Activated naive CD4-positive, alpha-beta T cell treated with Interleukin-2 at 50 U/mL for 16 hours (primary cell): ENCODE measurements at regions not wholly inside any gene's neighbourhood (a gene's known extent, or its start where the extent isn't known, plus 50 kb on each side); places are given as distances from the start of the nearest gene placed in this dataset.

Source experiments
- DNase-seq: peaks from one replicate; pipeline ENCODE4 v3.0.0-alpha.2; 2020

DNA sequence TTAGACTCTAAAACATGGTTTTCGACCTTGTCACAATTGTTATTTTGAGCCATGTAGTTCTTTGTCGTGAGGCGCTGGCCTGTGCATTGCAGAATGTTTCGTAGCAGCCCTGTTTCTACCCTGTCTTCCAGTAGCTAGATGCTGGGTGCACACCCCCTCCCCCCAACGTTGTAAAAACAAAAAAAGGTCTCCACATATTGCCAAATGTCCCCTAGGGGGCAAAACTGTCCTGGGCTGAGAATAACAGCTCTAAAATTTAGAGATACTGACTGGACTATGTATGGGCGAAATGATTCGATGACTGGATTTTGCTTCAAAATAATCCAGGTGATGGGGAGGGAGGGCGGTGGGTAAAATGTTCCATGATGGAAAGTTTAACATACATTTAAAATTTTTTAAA lies 126.1 kb upstream of the FUT8 start:
- DNase-seq: no peak

DNA sequence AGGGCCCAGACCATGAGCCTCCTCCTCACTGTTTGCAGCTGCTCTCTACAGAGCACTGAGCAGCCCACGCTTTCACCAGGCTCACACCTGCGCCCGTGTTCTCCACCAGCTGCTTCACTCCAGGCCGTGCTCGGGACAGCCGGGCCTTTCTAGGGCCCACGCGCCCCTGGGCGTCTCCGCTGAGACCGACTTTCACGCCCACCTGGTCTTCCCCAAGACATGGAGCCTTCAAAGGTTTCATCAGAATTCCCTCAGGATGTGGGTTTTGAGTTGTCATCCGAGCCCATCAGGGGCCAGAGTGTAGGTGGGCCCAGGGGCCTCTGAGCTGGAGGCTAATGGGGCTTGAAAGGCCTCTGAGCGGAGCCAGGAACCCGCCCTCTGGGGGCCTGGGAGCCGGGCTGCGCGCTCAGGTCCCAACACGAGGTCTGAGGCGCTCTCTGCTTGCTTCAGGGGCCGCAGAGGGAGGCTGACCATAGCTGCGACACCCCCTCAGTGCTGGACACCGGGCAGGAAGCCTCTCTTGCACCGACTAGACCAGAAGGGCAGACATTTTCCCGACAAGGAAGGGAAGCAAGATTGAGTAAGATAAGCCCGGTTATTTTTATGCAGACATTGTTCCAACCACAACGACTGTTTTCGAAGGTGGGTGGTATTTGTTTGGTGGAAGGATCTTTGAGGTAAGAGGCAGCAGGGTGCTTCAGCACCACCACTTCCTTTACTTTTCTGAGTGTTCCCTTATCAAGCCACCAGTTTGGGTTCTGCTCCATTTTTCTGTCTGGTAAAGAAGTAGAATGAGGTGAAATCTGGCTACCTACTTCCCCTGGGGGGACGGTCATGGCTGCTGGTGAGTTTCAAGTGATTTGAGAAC lies 125.0 kb upstream of the FUT8 start:
- DNase-seq: peak; percentile 61

DNA sequence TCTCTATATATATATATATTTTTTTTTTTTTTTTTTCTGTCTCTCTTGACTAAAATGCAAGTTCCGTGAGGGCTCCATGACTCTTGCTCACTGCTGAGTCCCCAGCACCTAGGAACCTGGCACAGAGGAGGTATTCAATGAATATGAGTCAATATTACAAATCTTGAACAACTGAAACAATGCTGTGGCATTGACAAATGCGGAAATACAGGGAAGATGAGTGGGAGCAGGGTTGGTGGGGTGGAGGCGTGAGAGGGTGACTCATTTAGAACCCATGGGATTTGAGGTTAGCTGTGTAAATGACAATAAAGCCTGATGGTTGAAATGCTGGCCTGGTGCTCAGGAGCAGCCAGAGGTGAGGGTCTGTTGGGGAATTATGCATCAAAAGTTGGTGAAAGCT lies 121.7 kb upstream of the FUT8 start:
- peak; percentile 62 for DNase-seq

DNA sequence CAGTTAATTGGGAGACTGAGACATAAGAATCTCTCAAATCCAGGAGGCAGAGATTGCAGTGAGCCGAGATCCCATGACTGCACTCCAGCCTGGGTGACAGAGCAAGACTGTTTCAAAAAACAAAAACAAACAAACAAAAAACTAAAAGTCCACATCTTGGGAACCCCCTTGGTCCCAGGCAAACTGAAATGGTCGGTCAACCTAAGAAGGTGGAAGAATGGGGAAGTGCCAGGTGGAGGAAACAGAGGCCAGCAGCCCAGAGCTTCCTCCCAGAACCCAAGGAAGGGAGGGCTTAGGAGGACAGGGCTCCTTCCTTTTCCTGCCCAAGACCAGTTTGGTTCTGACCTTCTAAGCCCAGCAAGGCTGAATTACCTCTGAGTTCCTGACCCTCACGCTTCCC lies 121.0 kb upstream of the FUT8 start:
- no peak for DNase-seq

DNA sequence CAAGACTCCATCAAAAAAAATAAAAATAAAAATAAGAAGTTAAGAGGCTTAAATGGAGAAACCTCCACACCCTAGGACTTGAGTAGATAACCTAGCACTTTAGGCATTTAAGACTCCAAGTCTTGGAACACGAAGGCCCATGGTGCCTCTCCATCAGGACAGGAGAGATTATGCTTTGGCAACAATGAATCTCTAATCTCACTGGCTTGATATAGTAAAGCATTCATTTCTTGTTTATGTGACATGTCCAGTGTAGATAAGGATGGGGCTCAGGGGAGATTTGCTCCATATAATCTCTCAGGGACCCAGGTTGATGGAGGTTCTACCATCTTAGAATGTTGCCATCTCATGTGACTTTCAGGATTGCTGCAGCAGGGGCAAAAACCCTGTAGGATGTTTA lies 117.7 kb upstream of the FUT8 start:
- DNase-seq: no peak

DNA sequence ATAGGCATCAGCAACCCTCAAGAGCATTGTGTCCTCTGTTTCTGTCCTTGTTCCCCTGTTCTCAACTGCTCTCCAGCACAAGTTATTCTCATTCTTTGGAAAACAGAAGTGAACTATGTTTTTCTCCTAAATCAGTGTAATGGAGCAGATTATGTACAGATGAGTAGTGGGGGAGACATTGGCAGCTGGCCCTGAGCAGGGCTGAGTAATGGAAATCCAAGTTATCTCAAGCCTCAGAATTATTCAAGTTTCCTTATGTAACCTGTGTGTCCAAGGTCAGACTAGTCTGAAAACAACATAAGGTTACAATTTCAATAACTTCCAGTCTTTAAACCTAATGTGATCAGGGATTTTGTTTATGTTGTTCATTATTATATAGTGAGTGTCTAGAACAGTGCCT lies 116.1 kb upstream of the FUT8 start:
- DNase-seq: no peak

DNA sequence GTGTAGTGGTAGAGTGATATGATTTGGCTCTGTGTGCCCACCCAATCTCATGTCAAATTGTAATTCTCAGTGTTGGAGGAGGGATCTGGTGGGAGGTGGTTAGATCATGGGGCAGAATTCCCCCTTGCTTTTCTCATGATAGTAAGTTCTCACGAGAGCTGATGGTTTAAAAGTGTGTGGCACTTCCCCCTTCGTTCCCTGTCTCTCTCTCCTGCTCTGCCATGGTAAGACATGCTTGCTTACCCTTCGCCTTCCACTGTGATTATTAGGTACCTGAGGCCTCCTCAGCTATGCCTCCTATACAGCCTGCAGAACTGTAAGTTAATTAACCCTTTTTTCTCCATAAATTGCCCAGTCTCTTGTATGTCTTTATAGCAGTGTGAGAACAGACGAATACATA lies 115.7 kb upstream of the FUT8 start:
- no peak for DNase-seq

DNA sequence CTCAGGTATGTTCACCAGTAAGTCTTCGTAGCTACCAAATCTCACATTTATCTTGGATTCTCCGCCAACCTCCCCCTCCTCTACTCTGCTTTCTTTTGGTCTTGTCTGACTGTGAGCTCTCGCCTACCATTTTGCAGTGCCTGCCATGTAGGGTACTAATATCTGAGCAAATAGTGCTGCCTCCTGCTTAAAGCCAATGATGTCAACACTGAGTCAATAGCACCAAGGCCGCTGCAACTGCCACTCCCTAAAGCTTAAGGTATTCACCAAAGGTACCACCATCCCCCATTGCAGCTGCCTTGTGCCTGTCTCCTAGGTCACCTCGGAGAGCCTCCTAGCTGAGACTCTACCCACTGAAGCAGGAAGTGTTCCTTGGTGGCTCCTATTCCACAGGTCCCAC lies 114.8 kb upstream of the FUT8 start:
- DNase-seq: no peak

DNA sequence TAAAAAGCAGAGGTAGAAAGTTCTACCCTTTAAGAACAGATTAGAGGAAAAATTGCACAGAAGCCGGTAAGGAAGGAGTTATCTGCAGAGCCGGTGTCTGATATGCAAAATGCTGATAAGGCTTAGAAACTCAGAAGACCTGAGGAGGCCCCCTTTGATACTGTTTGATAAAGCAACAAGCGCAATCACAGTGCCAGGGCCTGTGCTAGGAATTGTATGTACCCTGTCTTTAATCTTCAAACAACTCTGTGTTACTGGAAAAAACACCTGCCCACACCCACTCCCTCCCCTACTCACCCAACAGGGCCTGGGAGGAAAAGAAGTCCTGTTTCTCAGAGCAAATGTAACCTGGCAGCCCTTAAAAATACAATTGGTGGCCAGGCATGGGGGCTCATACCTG lies 112.7 kb upstream of the FUT8 start:
- DNase-seq: no peak

DNA sequence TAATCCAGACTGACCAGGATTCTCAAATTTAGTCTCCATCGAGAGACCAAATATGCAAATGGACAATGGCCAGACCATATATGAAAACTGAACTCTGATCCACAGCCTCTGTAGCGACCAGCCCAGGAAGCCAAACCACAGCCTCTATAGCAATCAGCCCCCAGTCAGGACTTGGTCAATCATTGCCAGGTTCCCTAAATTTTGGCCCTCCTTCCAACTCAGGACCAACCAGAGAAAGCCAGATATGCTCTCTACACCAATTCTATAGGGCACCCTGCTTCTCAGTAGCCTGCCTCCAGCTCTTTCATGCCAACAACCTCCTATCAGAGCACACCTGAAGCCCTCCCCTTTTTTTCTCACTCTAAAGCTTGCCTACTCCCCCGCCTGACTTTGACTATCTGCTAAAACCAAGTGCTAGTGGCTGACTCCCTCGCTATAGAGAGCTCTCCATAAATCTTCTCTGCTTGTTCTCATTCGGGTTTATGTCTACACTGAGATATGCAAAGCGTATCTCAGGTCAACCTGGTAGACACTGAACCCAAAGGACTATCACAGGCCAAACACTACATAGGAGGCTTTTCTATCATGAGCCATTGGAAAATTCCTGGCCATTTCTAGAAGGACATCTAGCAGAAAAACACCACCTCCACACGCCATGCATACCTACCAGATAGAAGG lies 110.5 kb upstream of the FUT8 start:
- DNase-seq: no peak

DNA sequence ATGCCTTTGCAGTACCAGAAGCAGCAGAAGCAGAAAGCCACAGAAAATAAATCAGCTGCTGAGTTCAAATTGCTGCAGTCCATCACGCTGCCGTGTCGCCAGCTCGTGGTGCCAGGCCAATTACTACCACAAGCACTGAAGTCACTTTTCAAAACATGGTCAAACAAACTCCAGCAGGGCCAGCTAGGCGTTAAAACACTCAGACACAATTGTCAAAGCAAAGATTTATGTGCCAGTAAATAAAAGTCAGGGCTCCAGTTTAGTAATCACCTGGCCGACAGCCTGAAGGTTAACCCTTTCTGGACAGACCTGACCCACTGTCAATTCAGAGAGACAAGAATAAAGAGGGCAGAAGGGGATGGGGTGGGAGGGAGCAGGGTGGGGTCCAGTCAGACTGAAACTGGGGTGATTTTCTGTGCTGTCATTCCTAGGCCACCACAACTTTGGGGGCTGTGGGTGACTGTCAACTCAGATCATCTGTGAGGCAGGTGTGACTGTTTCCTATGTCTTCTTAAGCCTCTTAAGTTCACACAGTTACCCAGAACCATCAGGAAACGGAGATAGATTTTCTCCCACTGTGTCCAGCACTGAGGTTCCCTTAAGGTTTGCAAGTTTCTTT lies 109.8 kb upstream of the FUT8 start:
- peak; percentile 50 for DNase-seq

DNA sequence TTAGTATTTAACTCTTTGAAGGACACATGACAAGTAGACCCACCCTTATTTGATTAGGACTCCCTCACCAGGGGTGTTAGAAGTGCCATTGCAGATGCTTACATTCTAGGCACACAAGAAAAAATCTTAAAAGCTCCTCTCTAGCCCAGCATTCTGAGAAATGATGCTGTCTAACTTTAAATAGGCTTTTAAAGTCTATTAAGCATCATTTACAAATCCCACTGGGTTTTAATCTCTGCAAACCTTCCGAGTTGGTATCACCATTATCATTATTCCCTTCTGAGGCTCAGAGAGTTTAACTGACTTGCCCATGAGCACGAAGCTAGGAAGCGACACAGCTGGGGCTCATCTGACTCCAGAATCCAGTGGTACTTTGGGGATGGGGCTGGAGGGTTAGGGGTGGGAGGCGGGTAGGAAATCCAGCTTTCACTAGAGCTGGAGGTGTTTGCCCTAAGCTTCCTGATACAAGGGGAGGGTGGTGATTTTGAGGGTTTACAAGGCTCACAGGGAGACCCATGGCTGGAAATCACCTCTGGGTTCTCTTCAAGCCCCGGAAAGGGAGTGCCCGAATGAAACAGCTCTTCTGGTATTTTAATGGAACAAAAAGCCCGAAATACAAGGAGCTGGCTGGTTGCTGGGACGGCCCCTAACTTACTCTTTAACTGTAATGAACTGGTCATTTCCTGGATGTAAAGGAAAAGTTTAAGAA lies 109.2 kb upstream of the FUT8 start:
- DNase-seq: no peak

DNA sequence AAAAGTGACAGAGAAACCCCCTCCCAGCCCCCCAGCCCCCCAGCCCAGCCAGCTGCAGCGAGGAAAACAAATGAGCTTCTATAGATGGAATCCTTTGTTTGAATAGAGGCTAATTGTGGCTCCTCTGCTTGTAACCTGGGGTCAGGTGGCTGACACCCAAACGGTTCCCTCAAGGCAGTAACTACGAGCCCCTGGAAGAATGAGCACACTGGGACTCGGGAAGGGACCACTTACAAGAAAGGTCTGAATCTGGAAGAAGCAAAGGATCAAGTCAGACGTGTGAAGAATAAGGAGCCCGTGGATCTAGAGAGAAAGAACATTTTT lies 108.7 kb upstream of the FUT8 start:
- DNase-seq: no peak

DNA sequence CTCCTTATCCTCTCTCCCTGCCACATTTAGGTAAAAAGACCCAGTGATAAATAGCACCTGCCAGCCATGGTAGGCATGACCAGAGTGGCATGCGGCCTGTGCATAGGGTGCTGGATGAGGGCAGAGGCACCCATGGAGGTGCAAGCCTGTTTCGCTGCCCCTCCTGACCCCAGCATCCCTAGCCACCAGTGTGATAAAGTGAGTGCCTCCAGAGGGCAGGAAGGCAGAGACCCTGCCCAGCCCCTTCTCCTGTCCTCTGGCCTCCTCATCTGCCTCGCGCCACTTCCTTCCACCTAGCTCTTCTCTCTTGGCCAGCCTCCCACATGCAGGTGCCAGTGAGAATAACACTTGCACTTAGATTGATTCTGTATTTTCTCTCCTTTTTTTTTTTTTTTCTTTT lies 108.3 kb upstream of the FUT8 start:
- DNase-seq: no peak

DNA sequence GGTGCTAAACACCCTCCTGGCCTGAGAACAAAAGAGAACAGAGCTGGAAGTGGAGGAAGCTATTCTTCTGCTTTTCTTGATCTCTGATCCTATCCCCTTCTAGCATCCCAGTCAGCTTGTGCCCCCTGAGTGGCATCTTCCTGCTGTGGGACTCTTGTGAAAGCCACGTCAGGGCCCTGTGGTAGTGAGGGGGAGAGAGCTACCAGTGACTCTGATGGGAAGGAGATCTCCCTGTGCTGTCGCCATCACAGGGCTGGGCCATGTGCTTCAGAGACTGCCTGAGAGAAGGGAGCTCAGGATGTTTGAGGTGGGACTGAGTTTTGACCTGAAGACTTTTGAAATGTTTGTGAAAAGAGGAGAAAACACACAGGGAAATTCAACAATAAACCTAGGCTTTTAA lies 107.6 kb upstream of the FUT8 start:
- DNase-seq: no peak

DNA sequence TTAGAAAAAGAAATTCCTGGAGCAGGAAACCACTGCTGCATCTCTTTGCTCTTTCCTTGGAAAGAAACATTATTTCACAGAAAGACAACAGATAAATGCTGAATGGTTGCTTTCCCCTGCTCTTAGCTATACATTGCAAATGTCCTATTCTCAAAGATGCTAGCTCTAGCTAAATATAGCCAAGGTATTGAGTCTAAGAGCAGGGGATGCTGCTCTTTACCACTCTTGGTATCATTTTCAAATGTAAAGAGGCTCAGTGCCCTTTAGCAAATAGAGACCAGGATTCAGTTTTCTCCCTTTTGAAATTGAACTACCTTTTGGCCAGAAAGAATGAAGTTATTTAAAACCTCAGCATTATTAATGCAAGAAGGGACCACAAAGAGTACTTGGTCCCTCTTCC lies 104.0 kb upstream of the FUT8 start:
- no peak for DNase-seq

DNA sequence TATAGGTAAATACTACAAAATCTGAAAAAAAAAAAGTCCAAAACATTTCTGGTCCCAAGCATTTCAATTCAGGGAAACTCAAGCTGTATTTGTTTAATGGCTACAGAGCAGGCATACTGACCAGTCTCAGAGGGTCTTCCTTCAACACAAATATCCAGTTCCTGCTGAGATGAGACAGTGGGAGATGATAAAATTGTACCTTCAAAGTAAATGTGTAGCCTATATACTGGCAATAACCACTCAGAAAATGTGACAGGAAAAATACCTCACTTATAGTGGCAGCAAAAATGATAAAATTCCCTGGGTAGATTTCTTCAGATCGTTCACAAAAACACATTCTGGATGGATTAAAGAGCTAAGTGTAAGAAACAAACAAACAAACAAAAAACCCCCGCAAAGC lies 102.0 kb upstream of the FUT8 start:
- DNase-seq: no peak

DNA sequence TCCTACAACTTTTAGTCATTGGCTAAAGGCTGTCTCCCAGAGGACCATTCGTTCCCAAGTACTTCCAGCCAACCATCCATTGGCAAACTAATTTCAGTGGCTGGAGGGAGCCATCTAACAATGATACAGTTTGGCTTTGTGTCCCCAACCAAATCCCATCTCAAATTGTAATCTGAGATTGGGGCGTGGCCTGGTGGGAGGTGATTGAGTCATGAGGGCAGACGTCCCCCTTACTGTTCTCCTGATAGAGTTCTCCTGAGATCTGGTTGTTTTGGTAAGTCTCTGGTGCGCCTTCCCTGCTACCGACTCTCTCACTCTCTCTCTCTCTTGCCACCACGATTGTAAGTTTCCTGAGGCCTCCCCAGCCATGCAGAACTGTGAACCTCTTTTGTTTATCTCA lies 99.7 kb upstream of the FUT8 start:
- DNase-seq: no peak

DNA sequence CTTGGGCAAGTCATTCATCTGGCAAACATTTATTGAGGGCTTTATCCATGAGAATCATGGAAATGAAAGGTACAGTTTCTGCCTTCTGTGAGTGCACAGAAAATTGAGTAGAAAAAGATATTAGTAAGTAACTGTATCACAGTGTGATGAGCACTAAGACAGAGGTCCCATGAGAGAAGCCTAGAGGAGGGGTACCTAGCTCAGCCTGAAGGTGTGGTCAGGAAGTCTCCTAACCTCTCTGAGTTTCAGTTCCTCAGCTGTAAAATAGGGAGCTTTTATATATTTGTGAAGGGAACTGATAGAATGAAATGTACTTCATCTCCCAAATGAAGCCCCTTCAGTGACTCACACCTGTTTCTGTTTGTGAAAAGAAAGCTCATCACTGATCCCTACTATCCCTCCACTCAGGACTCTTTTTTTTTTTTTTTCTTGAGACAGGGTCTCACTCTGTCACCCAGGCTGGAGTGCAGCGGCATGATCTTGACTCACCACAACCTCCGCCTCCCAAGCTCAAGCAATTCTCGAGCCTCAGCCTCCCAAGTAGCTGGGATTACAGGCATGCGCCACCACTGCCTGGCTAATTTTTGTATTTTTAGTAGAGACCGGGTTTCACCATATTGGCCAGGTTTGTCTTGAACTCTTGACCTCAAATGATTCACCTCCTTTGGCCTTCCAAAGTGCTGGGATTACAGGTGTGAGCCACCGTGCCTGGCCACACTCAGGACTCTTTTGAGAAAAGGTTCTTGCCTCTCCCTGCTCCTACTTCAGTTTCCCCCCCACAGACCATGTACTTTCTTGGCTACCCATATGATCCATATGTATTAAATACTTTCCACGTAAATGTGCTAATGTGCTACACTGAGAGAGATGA lies 93.7 kb upstream of the FUT8 start:
- DNase-seq: no peak

DNA sequence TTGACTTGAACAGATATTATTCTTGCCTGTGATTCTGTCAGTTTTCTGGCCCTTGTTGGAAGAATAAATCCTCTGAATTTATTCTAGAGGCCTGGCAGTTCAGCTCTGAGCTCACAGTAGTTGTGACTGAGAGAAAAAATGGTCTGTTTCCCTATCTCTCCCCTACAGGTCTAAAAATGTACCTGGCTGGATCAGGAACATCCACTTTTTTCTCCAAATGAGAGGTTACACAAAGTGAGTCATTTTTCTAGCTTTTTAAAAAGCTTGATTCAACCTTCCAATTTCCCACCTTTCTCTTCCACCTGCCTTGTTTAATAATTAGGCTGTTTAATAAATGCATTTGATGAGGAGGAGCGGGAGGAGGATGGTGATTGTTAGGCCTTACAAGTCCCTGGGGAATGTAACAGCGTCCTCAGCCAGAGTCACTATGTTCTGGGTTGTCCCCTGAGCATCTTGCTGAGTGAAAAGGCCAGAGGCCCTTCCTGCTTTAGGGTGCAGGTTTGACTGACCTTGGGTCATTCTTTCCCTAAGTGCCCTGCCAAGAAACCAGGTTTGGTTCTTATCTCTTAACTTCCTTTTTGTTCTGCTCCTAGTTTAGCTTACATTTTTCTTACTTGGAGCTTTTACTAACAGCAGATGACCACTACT lies 91.7 kb upstream of the FUT8 start:
- DNase-seq: no peak

DNA sequence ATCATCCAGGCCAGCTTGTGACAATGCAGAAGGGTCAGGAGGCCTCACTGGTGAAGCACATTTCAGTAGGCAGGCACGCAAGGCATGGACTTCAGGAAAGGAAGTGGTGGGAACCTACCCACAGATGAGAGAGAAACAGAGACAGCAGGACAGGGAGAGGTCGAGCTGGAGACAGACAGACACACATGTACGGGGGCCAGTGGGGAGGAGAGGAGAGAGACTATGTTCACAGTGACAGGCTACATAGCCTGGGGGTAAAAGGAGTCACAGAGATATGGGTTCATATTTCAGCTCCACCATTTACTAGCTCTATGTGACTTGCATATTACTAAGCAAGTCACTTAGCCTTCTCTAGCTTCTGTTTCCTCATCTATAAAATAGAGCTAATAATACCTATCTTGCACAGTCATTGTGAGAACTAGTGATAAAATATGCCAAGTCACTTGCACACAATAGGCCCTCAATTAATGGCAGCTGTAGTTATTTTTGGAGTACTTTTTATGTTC lies 91.1 kb upstream of the FUT8 start:
- no peak for DNase-seq

DNA sequence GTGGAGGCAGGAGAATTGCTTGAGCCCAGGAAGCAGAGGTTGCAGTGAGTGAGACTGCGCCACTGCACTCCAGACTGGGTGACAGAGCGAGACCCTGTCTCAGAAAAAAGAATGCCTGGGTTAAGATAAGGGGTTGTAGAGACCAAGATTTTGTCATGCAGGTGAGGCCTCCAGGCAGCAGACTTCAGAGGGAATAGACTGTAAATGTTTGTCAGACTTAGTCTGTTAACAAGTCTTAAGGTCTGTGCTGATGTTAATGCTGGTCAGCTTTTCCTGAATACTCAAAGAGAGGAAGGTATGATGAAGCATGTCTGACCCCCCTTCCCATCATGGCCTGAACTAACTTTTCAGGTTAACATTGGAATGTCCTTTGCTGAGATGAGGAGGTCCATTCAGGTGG lies 83.0 kb upstream of the FUT8 start:
- DNase-seq: no peak
